ENCODE measurements at regions not wholly inside any gene's neighbourhood (a gene's known extent, or its start where the extent isn't known, plus 50 kb on each side); places are given as distances from the start of the nearest gene placed in this dataset.

- TF ChIP-seq FOSL1 (IDR thresholded peaks at IDR 0.05; ENCODE audit: low read depth) (no peak), CBX3 (IDR thresholded peaks at IDR 0.05; ENCODE audit: low read depth) (no peak), SIN3A (IDR thresholded peaks at IDR 0.05; ENCODE audit: low read depth) (no peak), CEBPB (IDR thresholded peaks at IDR 0.05; ENCODE audit: low read depth) (no peak), REST (IDR thresholded peaks at IDR 0.05; ENCODE audit: low read depth) (no peak), POLR2A (IDR thresholded peaks at IDR 0.05; ENCODE audit: borderline replicate concordance, extremely low read depth, insufficient read depth, insufficient read length) (no peak), EZH2phosphoT487 (IDR thresholded peaks at IDR 0.05; ENCODE audit: borderline replicate concordance) (no peak), EZH2 (IDR thresholded peaks at IDR 0.05) (no peak)
- BruUV-seq (replicated peaks) = no TSS peak
- Histone ChIP-seq H4K20me1 (ENCODE audit: insufficient read depth) (no peaks in the 10 kb centered on the region), H3K27me3 (ENCODE audit: insufficient read depth, low read length) (no peaks in the 10 kb centered on the region), H2AFZ (ENCODE audit: low read depth, low read length, poor library complexity, severe bottlenecking) (no peak overlapping the region), H3K36me3 (ENCODE audit: control insufficient read depth in 1 of 2, insufficient read depth in 2 of 2, low read length in 2 of 2) (no peaks in the 10 kb centered on the region), H3K4me2 (ENCODE audit: low read length) (no peak overlapping the region), H3K27ac (ENCODE audit: low read depth, low read length) (no peak overlapping the region), H3K9ac (ENCODE audit: low read length) (no peak overlapping the region), H3K9me2 (ENCODE audit: insufficient read depth) (no peaks in the 10 kb centered on the region), H3K9me3 (ENCODE audit: control insufficient read depth in 1 of 2, insufficient read depth in 1 of 2, low read depth in 1 of 2, low read length in 2 of 2) (no peaks in the 10 kb centered on the region), H3K79me2 (ENCODE audit: insufficient read depth, low read length) (no peaks in the 10 kb centered on the region), H3K4me1 (ENCODE audit: control insufficient read depth in 1 of 2, insufficient read depth in 2 of 2, low read length in 2 of 2) (peaks cover 0 to 10% of the 10 kb centered on the region in 2 experiments; a peak in 2 of 4 replicates), H3K4me3 (replicated peaks in 1 of 2; ENCODE audit: low read depth in 1 of 2, low read length in 2 of 2) (no peak overlapping the region)
- intact Hi-C loops (cut with micrococcal nuclease) = no loop called here
- CTCF ChIA-PET = interaction anchor here (0.8 to 1.7 kb wide), 2 partner anchors 24 to 35 kb away, joined by 3 to 4 read pairs; no protein-coding TSS in a partner anchor
- POLR2A ChIA-PET = no interaction called here
- DNase-seq (ENCODE audit: low read depth, low spot score) = no peak
- RAD21 ChIA-PET (ENCODE audit: low non-redundant PET in 1 of 2, low total read pairs in 2 of 2, uncharacterized antibody in 2 of 2, unreplicated experiment in 2 of 2) = no interaction called here
- ATAC-seq = no peak
These were observed 57.3 kb upstream of the ZNF648 start for GRCh38 chr1:182118851-182119250.

- H4K20me1 ChIP-seq (ENCODE audit: insufficient read depth) = no peaks in the 10 kb centered on the region
- ChIA-PET CTCF (interaction anchor here (1.4 kb wide), 1 partner anchor 34 kb away, joined by 4 read pairs; no protein-coding TSS in a partner anchor), RAD21 (ENCODE audit: low non-redundant PET in 1 of 2, low total read pairs in 2 of 2, uncharacterized antibody in 2 of 2, unreplicated experiment in 2 of 2) (no interaction called here), POLR2A (no interaction called here)
- no TSS peak for BruUV-seq (replicated peaks)
- intact Hi-C loops (cut with micrococcal nuclease) = no loop called here
- no peak overlapping the region for H3K27ac ChIP-seq (ENCODE audit: low read depth, low read length)
- H3K4me1 ChIP-seq (ENCODE audit: control insufficient read depth in 1 of 2, insufficient read depth in 2 of 2, low read length in 2 of 2) = no peaks in the 10 kb centered on the region
- no peak overlapping the region for H3K9ac ChIP-seq (ENCODE audit: low read length)
- H3K79me2 ChIP-seq (ENCODE audit: insufficient read depth, low read length) = no peaks in the 10 kb centered on the region
- no peak overlapping the region for H3K4me3 ChIP-seq (replicated peaks in 1 of 2; ENCODE audit: low read depth in 1 of 2, low read length in 2 of 2)
- no peak for ATAC-seq
- no peak overlapping the region for H3K4me2 ChIP-seq (ENCODE audit: low read length)
- no peaks in the 10 kb centered on the region for H3K27me3 ChIP-seq (ENCODE audit: insufficient read depth, low read length)
- no peaks in the 10 kb centered on the region for H3K36me3 ChIP-seq (ENCODE audit: control insufficient read depth in 1 of 2, insufficient read depth in 2 of 2, low read length in 2 of 2)
- no peak overlapping the region for H2AFZ ChIP-seq (ENCODE audit: low read depth, low read length, poor library complexity, severe bottlenecking)
- no peak for DNase-seq (ENCODE audit: low read depth, low spot score)
- H3K9me3 ChIP-seq (ENCODE audit: control insufficient read depth in 1 of 2, insufficient read depth in 1 of 2, low read depth in 1 of 2, low read length in 2 of 2) = no peaks in the 10 kb centered on the region
- H3K9me2 ChIP-seq (ENCODE audit: insufficient read depth) = no peaks in the 10 kb centered on the region
- TF ChIP-seq ZNF274 (IDR thresholded peaks at IDR 0.05; ENCODE audit: low read depth, low read length) (no peak), POLR2AphosphoS5 (IDR thresholded peaks at IDR 0.05; ENCODE audit: low read depth, low read length) (no peak), ZFX (IDR thresholded peaks at IDR 0.05) (no peak), REST (IDR thresholded peaks at IDR 0.05; ENCODE audit: low read depth) (no peak), POLR2A (IDR thresholded peaks at IDR 0.05; ENCODE audit: borderline replicate concordance, extremely low read depth, insufficient read depth, insufficient read length) (no peak), MAX (IDR thresholded peaks at IDR 0.05) (no peak), SRF (IDR thresholded peaks at IDR 0.05; ENCODE audit: low read depth) (no peak), EZH2phosphoT487 (IDR thresholded peaks at IDR 0.05; ENCODE audit: borderline replicate concordance) (no peak), EGR1 (IDR thresholded peaks at IDR 0.05; ENCODE audit: low read depth) (no peak), JUND (IDR thresholded peaks at IDR 0.05) (no peak), YY1 (IDR thresholded peaks at IDR 0.05; ENCODE audit: extremely low read depth, insufficient replicate concordance, low read depth, low read length) (no peak)
These were observed 53.1 kb upstream of the ZNF648 start for GRCh38 chr1:182114627-182115023.

Measured in HCT116 (cell line).